NCI-H774 (cell line): ENCODE measurements at regions not wholly inside any gene's neighbourhood (a gene's known extent, or its start where the extent isn't known, plus 50 kb on each side); places are given as distances from the start of the nearest gene placed in this dataset.
"Not testable (repeated sequence)": the region's sequence is repeated elsewhere in the genome, so short reads cannot be mapped to it uniquely, and the experiment has no call there.

ENCODE experiments used
- DNase-seq: peaks from one replicate; lab custom pipeline; 2025; lab: John Stamatoyannopoulos, UW

- no peak for DNase-seq
These were observed 317.3 kb upstream of the NAALADL2 start for GRCh38 chr3:174541708-174542315.

GRCh38 chr3:174547801-174548435, 311.2 kb upstream of the NAALADL2 start:
- no peak for DNase-seq

GRCh38 chr3:174548841-174549623, 310.1 kb upstream of the NAALADL2 start:
- peak; percentile 35 for DNase-seq

GRCh38 chr3:174581558-174581957, 277.6 kb upstream of the NAALADL2 start:
- no peak for DNase-seq

DNA sequence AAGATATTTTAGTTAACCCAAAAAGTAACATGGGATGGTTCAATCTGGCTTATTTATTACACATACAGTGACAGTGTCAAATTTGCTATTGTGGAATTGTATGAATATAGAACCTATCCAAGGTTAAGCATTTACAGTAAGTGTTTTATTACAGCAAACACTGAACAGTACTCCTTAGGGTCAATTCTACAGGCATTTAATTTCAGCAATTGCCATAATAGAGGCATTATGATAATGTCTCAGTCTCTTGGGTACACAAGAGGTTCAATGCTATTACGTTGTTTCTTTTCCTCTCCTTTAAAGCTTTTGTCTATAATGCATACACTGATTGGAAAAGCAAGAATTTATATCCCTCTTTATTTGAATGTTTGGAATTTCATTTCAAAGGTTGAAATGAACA, 275.7 kb upstream of the NAALADL2 start:
- no peak for DNase-seq

GRCh38 chr3:174587137-174587536, 272.0 kb upstream of the NAALADL2 start:
- DNase-seq = not testable (repeated sequence)

DNA sequence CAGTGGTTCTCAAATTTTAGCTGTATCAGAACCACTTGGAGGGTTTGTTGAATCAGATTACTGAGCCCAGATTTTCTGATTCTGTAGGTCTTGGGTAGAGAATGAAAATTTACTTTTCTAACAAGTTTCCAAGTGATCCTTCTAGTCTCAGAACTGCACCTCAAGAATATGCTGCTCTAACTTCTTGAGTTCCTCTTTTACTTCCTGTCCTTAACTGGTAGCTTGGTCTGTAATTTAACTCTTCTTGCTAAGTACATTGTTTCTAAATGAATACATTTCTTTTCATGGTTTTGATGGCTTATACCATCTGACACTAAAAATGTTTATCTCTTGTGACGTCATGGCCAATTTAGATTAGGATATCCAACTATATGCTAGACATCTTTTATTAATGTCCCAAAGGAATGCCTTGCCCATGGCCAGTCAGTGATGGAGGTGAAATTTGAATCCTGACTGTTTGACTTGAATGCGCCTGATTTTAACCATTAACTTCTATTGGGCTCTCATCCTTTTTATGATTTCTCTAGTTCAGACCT, 262.6 kb upstream of the NAALADL2 start:
- DNase-seq = no peak

GRCh38 chr3:174598885-174599439, 260.2 kb upstream of the NAALADL2 start:
- DNase-seq = no peak

DNA sequence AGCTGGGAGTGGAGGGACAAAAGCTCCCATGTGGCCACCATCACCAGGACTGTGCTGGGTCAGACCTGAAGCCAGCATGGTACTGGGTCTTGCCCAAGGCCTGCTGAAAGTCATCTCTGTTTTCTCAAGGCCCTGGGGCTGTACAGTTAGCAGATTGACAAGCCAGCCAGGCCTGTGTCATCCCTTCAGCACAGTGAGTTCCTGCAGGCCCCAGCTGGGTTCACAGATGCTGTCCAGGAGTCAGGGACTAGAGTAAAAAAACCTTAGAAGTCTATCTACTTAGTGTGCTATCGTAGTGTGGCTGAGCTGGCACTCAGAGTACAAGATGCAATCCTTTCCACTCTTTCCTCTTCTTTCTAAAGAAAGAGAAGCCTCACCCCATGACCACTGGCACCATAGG, 246.0 kb upstream of the NAALADL2 start:
- DNase-seq = no peak

- DNase-seq = no peak
These were observed 245.1 kb upstream of the NAALADL2 start for GRCh38 chr3:174614036-174614435.

DNA sequence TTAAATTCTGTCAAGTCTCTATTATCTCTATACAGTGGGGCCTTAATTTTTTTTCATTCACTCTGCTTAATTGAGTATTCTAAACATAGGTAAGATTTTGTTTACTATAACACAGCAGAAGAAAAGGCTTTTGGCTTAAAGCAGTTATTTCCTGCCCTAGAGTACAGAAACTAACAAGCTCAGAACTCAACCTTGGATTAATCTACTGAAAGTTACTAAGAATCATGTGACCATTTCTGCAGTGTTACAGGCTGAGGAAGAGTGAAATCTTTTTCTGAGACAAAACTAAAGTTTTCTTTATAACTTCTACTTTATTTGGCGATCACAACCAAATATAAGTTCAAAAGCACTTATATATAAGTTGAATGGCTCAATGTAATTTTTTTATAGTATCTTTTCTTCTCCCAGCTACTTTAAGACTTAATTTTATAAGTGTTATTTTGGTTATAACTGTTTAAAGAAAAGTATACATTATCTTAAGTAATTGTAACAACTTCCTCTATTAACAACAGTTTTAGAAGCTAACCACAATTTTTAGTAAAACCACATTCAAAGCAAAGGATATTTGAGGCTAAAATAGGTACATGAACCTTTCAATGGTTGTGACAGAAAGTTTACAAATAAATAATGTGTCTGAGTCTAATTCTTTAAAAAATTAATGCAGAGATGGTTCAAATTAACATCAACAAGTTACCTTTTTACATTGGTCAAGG, 240.6 kb upstream of the NAALADL2 start:
- DNase-seq = no peak

GRCh38 chr3:174619239-174619638, 239.9 kb upstream of the NAALADL2 start:
- no peak for DNase-seq

GRCh38 chr3:174620138-174620537, 239.0 kb upstream of the NAALADL2 start:
- no peak for DNase-seq

DNA sequence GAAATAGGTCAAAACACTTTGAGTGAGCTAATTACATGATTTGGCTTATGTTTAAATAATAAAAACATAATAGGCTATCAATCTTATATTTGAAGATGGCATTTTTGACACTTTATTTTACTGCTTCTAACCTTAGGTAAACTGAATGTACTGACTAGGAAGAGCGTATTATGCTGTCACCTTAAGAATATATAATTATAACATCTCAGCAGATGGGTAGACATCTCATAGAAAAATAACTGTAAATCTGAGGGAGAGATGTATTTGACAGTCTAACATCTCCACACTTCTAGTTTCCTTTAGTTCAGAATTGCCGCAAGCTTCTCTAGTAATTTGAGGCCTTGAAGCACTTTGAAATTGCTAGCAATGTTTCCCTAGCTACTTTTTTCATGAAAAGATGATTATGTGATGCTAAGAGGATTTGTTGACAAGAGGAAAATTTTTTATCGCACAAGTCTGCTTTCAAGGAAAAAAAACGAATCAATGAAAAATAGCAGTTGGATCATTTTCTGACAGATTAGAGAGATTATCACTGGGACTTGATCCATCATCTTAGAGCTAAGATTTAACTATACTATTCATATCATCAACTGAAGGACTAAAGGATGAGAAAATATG, 238.2 kb upstream of the NAALADL2 start:
- DNase-seq = no peak

GRCh38 chr3:174633342-174633741, 225.8 kb upstream of the NAALADL2 start:
- DNase-seq = no peak

DNA sequence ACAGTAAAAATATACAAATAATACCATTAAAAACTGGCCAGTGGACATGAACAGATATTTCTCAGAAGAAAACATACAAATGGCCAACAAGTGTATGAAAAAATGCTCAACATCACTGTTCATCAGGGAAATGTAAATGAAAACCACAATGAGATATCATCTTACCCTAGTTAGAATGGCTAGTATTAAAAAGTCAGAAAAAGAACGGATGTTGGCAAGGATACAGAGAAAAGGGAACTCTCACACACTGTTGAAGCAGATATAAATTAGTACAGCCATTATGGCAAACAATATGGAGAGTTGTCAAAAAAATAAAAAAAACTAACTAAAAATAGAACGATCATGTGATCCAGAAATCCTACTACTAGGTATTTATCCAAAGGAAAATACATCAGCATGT, 222.7 kb upstream of the NAALADL2 start:
- no peak for DNase-seq

GRCh38 chr3:174639406-174639805, 219.7 kb upstream of the NAALADL2 start:
- no peak for DNase-seq

- DNase-seq = no peak
These were observed 219.2 kb upstream of the NAALADL2 start for GRCh38 chr3:174639970-174640369.

GRCh38 chr3:174640932-174641331, 218.2 kb upstream of the NAALADL2 start:
- DNase-seq = no peak

GRCh38 chr3:174644287-174644686, 214.8 kb upstream of the NAALADL2 start:
- no peak for DNase-seq

GRCh38 chr3:174651951-174652350, 207.2 kb upstream of the NAALADL2 start:
- no peak for DNase-seq

GRCh38 chr3:174659511-174659910, 199.6 kb upstream of the NAALADL2 start:
- no peak for DNase-seq
